SU-DHL-6 (cell line): ENCODE measurements at regions not wholly inside any gene's neighbourhood (a gene's known extent, or its start where the extent isn't known, plus 50 kb on each side); places are given as distances from the start of the nearest gene placed in this dataset.

Experiments
- EZH2phosphoT487 ChIP-seq: fragments of 200-600 bp; sonication (generic), shearing (Covaris generic); conservative IDR thresholded peaks from 2 replicates; pipeline ENCODE4 v1.6.1; 2018; ENCODE audit warnings: mild to moderate bottlenecking, antibody characterized with exemption, low read length, moderate library complexity, mixed read lengths
- TF ChIP-seq, protein P1 (sequence below): fragments of 200-600 bp; sonication (generic); IDR thresholded peaks from one replicate; pipeline ENCODE4 v1.5.1; 2017; ENCODE audit warnings: antibody characterized with exemption, mild to moderate bottlenecking, low read length, moderate library complexity; ENCODE audit not compliant: insufficient read depth, poor library complexity, severe bottlenecking

DNA sequence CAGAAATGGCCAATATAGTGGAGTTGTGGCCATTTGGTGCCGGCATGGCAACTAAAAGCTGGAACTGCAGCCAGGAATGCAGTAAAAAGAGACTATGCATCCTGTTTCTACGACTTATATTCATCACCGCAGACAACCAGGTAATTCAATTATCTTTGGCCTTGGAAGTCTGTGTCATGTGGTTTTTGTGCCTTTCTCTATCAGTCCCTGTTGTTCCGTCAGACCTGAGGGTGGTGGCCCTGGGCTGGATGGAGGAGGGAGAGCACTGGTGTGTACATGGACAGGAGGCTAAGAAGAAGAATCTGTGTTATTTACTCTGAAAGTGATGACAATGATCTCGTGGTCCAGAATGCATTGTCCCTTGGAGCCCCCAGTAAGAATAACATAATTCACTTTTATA is 852.6 kb downstream of the VRK1 start:
- no peak for TF ChIP-seq EZH2phosphoT487
- TF ChIP-seq, protein P1, sequence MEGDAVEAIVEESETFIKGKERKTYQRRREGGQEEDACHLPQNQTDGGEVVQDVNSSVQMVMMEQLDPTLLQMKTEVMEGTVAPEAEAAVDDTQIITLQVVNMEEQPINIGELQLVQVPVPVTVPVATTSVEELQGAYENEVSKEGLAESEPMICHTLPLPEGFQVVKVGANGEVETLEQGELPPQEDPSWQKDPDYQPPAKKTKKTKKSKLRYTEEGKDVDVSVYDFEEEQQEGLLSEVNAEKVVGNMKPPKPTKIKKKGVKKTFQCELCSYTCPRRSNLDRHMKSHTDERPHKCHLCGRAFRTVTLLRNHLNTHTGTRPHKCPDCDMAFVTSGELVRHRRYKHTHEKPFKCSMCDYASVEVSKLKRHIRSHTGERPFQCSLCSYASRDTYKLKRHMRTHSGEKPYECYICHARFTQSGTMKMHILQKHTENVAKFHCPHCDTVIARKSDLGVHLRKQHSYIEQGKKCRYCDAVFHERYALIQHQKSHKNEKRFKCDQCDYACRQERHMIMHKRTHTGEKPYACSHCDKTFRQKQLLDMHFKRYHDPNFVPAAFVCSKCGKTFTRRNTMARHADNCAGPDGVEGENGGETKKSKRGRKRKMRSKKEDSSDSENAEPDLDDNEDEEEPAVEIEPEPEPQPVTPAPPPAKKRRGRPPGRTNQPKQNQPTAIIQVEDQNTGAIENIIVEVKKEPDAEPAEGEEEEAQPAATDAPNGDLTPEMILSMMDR = no peak
